Calu3 (cell line): ENCODE measurements at regions not wholly inside any gene's neighbourhood (a gene's known extent, or its start where the extent isn't known, plus 50 kb on each side); places are given as distances from the start of the nearest gene placed in this dataset.

ENCODE experiments used
- BruUV-seq: library from RNA; stranded (reverse); fragments of 400-500 nt; replicated peaks from 2 replicates; lab custom pipeline; 2021; lab: Mats Ljungman, UMichigan
- CTCF ChIA-PET: fragments of 300-600 bp; sonication (Branson Sonifier 250); formaldehyde crosslinking; loops from one replicate; lab custom pipeline; 2022; ENCODE audit warnings: antibody characterized with exemption; lab: Charles Lee
- DNase-seq: peaks from one replicate; pipeline ENCODE4 v3.0.0; 2022
- H3K27ac Mint-ChIP-seq: one replicate; pipeline ENCODE4 v1.8.0; 2022; ENCODE audit warnings: mixed read lengths; ENCODE audit not compliant: unreplicated experiment
- H3K27me3 Mint-ChIP-seq: one replicate; pipeline ENCODE4 v1.8.0; 2022; ENCODE audit warnings: mixed read lengths; ENCODE audit not compliant: unreplicated experiment
- H3K36me3 Mint-ChIP-seq: one replicate; pipeline ENCODE4 v1.8.0; 2022; ENCODE audit warnings: mild to moderate bottlenecking, moderate library complexity, mixed read lengths; ENCODE audit not compliant: insufficient read depth, unreplicated experiment
- H3K4me1 Mint-ChIP-seq: one replicate; pipeline ENCODE4 v1.8.0; 2022; ENCODE audit warnings: mild to moderate bottlenecking, low read depth, mixed read lengths; ENCODE audit not compliant: unreplicated experiment
- H3K4me3 Mint-ChIP-seq: one replicate; pipeline ENCODE4 v1.8.0; 2022; ENCODE audit warnings: mild to moderate bottlenecking, low read depth, moderate library complexity, mixed read lengths; ENCODE audit not compliant: unreplicated experiment
- H3K9me3 Mint-ChIP-seq: one replicate; pipeline ENCODE4 v1.8.0; 2022; ENCODE audit warnings: low read depth, mixed read lengths; ENCODE audit not compliant: unreplicated experiment
- CTCF ChIP-seq: fragments of 200-600 bp; IDR thresholded peaks from one replicate; pipeline ENCODE4 v1.8.0; 2022; ENCODE audit warnings: antibody characterized with exemption; ENCODE audit not compliant: unreplicated experiment
- intact Hi-C: fragments of 100-400 bp; cut with micrococcal nuclease; formaldehyde crosslinking; loops from one replicate; pipeline ENCODE4 v1.10.0; 2022; ENCODE audit not compliant: unreplicated experiment

GRCh38 chr2:21687589-21687988, 563.8 kb downstream of the TDRD15 start:
- Mint-ChIP-seq H3K4me3 (no peak overlapping the region), H3K9me3 (no peaks in the 10 kb centered on the region), H3K4me1 (no peaks in the 10 kb centered on the region), H3K36me3 (no peaks in the 10 kb centered on the region), H3K27me3 (no peaks in the 10 kb centered on the region), H3K27ac (no peak overlapping the region)
- no peak for DNase-seq
- no peak for TF ChIP-seq CTCF
- CTCF ChIA-PET: no interaction called here
- BruUV-seq: no TSS peak
- intact Hi-C loops: no loop called here

GRCh38 chr2:21690005-21690404, 566.2 kb downstream of the TDRD15 start:
- Mint-ChIP-seq H3K9me3 (peaks cover 4% of the 10 kb centered on the region), H3K27ac (no peak overlapping the region), H3K27me3 (no peaks in the 10 kb centered on the region), H3K36me3 (no peaks in the 10 kb centered on the region), H3K4me1 (no peaks in the 10 kb centered on the region), H3K4me3 (no peak overlapping the region)
- DNase-seq: no peak
- TF ChIP-seq CTCF: no peak
- intact Hi-C loops: no loop called here
- no TSS peak for BruUV-seq
- CTCF ChIA-PET: no interaction called here

GRCh38 chr2:21693081-21693480, 569.3 kb downstream of the TDRD15 start:
- intact Hi-C loops: no loop called here
- no peak for TF ChIP-seq CTCF
- no TSS peak for BruUV-seq
- Mint-ChIP-seq H3K9me3 (peaks cover 7% of the 10 kb centered on the region), H3K4me3 (no peak overlapping the region), H3K36me3 (no peaks in the 10 kb centered on the region), H3K27me3 (no peaks in the 10 kb centered on the region), H3K4me1 (no peaks in the 10 kb centered on the region), H3K27ac (no peak overlapping the region)
- CTCF ChIA-PET: no interaction called here
- no peak for DNase-seq

GRCh38 chr2:21694079-21694878, 570.5 kb downstream of the TDRD15 start:
- Mint-ChIP-seq H3K36me3 (no peaks in the 10 kb centered on the region), H3K27ac (no peak overlapping the region)

More at GRCh38 chr2:21694079-21694878, 570.5 kb downstream of the TDRD15 start:
- intact Hi-C loops: no loop called here
- no peak for TF ChIP-seq CTCF
- Mint-ChIP-seq H3K4me1 (no peaks in the 10 kb centered on the region), H3K4me3 (no peak overlapping the region), H3K9me3 (peaks cover 10% of the 10 kb centered on the region), H3K27me3 (no peaks in the 10 kb centered on the region)
- BruUV-seq: no TSS peak
- CTCF ChIA-PET: no interaction called here
- DNase-seq: no peak
